GM10248 (cell line): ENCODE measurements at regions not wholly inside any gene's neighbourhood (a gene's known extent, or its start where the extent isn't known, plus 50 kb on each side); places are given as distances from the start of the nearest gene placed in this dataset.

Experiments
- CTCF ChIA-PET: fragments of 300-600 bp; sonication (Branson Sonifier 250); formaldehyde crosslinking; extraction: SDS; loops from one replicate; lab custom pipeline; 2021; ENCODE audit warnings: antibody characterized with exemption; lab: Yijun Ruan, JAX
- POLR2A ChIA-PET: fragments of 350-650 bp; sonication (Branson Sonifier 250); formaldehyde crosslinking; extraction: SDS; loops from one replicate; lab custom pipeline; 2020; ENCODE audit warnings: antibody characterized with exemption; lab: Yijun Ruan, JAX
- DNase-seq: peaks from one replicate; pipeline ENCODE4 v3.0.0; 2012; ENCODE audit errors: extremely low spot score
- TF ChIP-seq, protein P1 (sequence below): IDR thresholded peaks from 2 replicates; pipeline ENCODE4 v1.5.1; 2012; ENCODE audit warnings: mild to moderate bottlenecking, low read depth; ENCODE audit errors: extremely low read depth, missing control alignments, control extremely low read depth

DNA sequence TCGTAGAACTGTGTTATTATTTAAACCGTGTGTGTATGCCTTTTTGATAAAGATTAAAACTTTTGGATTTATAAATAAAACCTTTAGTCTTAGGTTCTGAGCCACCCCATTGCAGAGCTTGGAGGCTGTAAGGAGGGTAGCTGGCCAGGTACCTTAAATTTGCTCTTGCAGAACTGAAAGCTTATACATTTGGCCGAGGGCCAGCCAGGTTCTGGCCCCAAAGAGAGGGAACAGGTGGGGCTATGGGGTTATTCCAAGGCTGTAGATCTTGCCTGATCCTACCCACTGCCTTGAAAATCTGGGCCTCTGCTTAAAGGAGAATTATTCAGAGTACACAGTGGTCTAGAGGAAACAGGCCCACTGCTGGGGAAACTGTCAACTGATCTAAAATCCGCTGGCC is 59.6 kb downstream of the CAMK2N1 start:
- ChIA-PET POLR2A (no interaction called here), CTCF (interaction anchor here (1.4 kb wide), 1 partner anchor 192 kb away, joined by 3 read pairs; no protein-coding TSS in a partner anchor)
- DNase-seq = no peak
- TF ChIP-seq, protein P1, sequence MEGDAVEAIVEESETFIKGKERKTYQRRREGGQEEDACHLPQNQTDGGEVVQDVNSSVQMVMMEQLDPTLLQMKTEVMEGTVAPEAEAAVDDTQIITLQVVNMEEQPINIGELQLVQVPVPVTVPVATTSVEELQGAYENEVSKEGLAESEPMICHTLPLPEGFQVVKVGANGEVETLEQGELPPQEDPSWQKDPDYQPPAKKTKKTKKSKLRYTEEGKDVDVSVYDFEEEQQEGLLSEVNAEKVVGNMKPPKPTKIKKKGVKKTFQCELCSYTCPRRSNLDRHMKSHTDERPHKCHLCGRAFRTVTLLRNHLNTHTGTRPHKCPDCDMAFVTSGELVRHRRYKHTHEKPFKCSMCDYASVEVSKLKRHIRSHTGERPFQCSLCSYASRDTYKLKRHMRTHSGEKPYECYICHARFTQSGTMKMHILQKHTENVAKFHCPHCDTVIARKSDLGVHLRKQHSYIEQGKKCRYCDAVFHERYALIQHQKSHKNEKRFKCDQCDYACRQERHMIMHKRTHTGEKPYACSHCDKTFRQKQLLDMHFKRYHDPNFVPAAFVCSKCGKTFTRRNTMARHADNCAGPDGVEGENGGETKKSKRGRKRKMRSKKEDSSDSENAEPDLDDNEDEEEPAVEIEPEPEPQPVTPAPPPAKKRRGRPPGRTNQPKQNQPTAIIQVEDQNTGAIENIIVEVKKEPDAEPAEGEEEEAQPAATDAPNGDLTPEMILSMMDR = no peak

DNA sequence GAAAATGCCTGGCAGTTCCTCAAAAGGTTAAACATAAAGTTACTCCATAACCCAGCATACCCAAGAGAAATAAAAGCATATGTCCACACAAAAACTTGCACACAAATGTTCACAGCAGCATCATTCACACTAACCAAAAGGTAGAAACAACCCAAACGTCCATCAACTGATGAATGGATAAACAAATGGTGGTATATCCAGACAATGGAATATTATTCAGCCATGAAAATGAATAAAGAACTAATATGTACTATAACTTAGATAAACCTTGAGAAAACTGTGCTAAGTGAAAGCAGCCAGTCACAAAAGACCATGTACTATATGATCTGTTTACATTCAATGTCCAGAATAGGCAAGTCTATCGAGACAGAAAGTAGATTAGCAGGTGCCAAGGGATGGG is 60.4 kb downstream of the CAMK2N1 start:
- ChIA-PET CTCF (no interaction called here), POLR2A (no interaction called here)
- TF ChIP-seq, protein P1 = no peak
- DNase-seq = no peak

DNA sequence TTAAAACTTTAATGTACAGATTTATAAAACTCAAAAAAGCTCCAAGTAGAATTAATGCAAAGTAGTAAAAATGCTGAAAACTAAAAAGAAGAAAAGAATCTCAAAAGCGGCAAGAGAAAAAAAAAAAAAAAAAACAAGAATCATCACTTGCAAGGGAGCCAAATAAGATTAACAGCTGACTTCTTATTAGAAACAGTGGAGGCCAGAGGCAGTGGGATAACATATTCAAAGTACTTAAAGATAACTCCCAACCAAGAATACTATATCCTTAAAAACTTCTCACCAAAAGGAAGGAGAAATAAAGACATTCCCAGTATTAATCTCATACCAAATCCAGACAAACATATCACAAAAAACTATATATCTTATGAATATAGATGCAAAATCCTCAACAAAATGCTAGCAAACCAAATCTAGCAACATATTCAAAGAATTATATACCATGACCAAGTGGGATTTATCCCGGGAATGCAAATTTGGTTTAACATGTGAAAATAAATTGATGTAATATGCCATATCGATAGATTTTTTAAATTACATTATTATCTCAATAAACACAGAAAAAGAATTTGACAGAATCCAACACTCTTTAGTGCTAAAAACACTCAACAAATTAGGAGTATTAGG is 62.7 kb downstream of the CAMK2N1 start:
- ChIA-PET POLR2A (no interaction called here), CTCF (interaction anchor here (1.0 kb wide), 1 partner anchor 210 kb away, joined by 3 read pairs; no protein-coding TSS in a partner anchor)
- DNase-seq = no peak
- TF ChIP-seq, protein P1 = no peak

DNA sequence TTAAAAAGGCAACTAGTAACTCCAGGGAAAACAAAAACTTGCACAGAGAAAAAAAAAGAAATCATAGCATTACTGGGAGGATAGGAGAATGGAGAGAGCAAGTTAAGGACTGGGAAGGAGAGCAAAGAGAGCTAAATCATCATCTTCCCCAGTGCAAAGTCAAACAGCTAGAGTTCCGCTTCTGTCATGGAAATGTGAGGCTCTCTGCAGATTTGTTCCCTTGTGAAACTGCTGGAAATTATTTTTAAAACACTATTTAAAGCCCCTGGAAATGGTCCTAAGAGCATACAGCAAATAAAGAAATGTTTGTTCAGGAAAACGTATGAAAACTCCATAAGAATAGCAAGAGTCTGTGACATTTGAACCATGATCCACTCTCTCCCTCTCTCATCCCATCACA is 64.6 kb downstream of the CAMK2N1 start:
- TF ChIP-seq, protein P1 = no peak
- no peak for DNase-seq
- POLR2A ChIA-PET = no interaction called here
- CTCF ChIA-PET = interaction anchor here (1.5 kb wide), 1 partner anchor 9 kb away, joined by 6 read pairs; no protein-coding TSS in a partner anchor

DNA sequence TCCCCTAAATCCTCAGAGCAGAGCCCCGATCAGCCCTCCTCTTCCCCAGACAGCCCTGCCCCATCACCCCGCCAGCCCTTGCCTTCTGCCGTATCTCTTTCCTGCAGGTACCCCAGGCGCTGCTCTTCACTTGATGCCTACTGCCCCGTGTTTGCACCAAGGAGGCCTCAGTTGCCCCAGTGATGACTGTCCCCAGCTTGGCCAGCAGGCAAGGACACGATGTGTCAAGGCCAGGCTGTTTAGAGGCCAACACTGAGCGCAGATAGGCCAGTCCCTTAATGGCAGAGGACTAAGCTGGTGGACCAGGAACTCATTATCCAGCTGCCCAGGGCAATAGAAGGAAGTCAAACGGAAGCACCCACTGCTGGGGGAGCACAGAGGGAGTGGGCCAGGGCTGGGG is 68.4 kb downstream of the CAMK2N1 start:
- ChIA-PET CTCF (interaction anchor here (0.9 kb wide), 1 partner anchor 8 kb away, joined by 4 read pairs; no protein-coding TSS in a partner anchor), POLR2A (no interaction called here)
- no peak for DNase-seq
- TF ChIP-seq, protein P1 = no peak

DNA sequence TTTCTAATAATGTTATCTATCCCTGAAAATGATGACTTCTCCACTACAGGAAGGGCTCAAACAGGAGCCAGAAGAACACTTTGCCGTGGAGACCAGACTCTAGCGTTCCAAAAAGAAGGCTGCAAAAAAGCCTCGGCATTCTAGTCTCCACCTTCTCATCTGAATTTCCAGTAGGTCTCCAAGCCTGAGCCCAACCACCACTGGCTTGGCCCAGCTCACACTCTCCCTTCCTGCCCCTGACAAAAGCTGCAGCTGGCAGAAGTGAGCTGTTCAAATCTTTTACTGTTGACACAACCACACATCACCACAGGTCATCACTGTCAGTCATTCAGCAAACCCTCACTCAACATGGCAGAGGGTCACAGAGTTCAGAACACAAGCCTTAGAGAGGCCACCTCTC is 69.3 kb downstream of the CAMK2N1 start:
- TF ChIP-seq, protein P1 = no peak
- ChIA-PET CTCF (interaction anchor here (0.9 kb wide), 1 partner anchor 7 kb away, joined by 4 read pairs; no protein-coding TSS in a partner anchor), POLR2A (no interaction called here)
- DNase-seq = no peak
